H1 (cell line): ENCODE measurements at regions not wholly inside any gene's neighbourhood (a gene's known extent, or its start where the extent isn't known, plus 50 kb on each side); places are given as distances from the start of the nearest gene placed in this dataset.
A peak's percentile ranks its signal among the peaks of the same experiment; 100 is the strongest.

ENCODE experiments used
- CTCF ChIA-PET: fragments of 300-600 bp; sonication (Branson Sonifier 250); formaldehyde crosslinking; loops from one replicate; lab custom pipeline; 2021; ENCODE audit not compliant: partially characterized antibody; lab: Charles Lee
- POLR2A ChIA-PET: fragments of 300-600 bp; sonication (Branson Sonifier 250); formaldehyde crosslinking; loops from one replicate; lab custom pipeline; 2021; ENCODE audit warnings: inconsistent platforms; ENCODE audit not compliant: partially characterized antibody; lab: Charles Lee
- DNase-seq, 2 experiments: peaks; one replicate each; pipeline versions ENCODE4 v3.0.0 to v3.0.0-alpha.2; 2010 to 2022; ENCODE audit warnings: low spot score in 2 of 2, low read depth in 1 of 2, mixed read lengths in 1 of 2
- FAIRE-seq: peaks from 2 replicates; lab custom pipeline; 2011; peaks lifted over from hg19 to GRCh38; lab: Jason Lieb, UNC
- H2AFZ ChIP-seq: 2 replicates; pipeline ENCODE4 v1.8.1; 2012; ENCODE audit warnings: low read length, inconsistent platforms
- H2AK5ac ChIP-seq: 2 replicates; pipeline ENCODE4 v1.6.1; 2013; ENCODE audit warnings: low read depth, low read length
- H2BK120ac ChIP-seq: replicated peaks from 2 replicates; pipeline ENCODE3; 2013; ENCODE audit warnings: low read depth, low read length, inconsistent platforms
- H2BK12ac ChIP-seq: 2 replicates; pipeline ENCODE4 v1.6.1; 2013; ENCODE audit warnings: low read depth, low read length
- H2BK15ac ChIP-seq: 2 replicates; pipeline ENCODE4 v1.6.1; 2013; ENCODE audit warnings: low read length
- H2BK20ac ChIP-seq: 2 replicates; pipeline ENCODE4 v1.6.1; 2013; ENCODE audit warnings: low read length
- H2BK5ac ChIP-seq: 2 replicates; pipeline ENCODE4 v1.6.1; 2013; ENCODE audit warnings: low read depth, low read length
- H3K14ac ChIP-seq: 2 replicates; pipeline ENCODE4 v1.6.1; 2013; ENCODE audit warnings: inconsistent platforms; ENCODE audit not compliant: insufficient read length
- H3K18ac ChIP-seq: 2 replicates; pipeline ENCODE4 v1.6.1; 2013; ENCODE audit warnings: low read length; ENCODE audit errors: extremely low read depth
- H3K23ac ChIP-seq: 2 replicates; pipeline ENCODE4 v1.6.1; 2013; ENCODE audit warnings: inconsistent platforms; ENCODE audit not compliant: insufficient read length
- H3K23me2 ChIP-seq: 2 replicates; pipeline ENCODE4 v1.6.1; 2013; ENCODE audit warnings: low read depth, low read length
- H3K27ac ChIP-seq: 2 replicates; pipeline ENCODE4 v1.6.1; 2011; ENCODE audit warnings: low read depth, low read length, inconsistent platforms
- H3K27me3 ChIP-seq, 4 experiments: replicated peaks in 1 of 4; 1 replicate in 1 of 4; 2 replicates in 3 of 4; pipeline versions ENCODE4 v1.6.1 to v1.8.1; 2011 to 2013; ENCODE audit warnings: low read length in 3 of 4, mild to moderate bottlenecking in 3 of 4, inconsistent platforms in 2 of 4, mixed read lengths in 2 of 4, moderate library complexity in 1 of 4; ENCODE audit not compliant: control insufficient read depth in 3 of 4, insufficient read depth in 3 of 4; ENCODE audit errors: extremely low read depth in 1 of 4
- H3K36me3 ChIP-seq, 4 experiments: 2 replicates each; pipeline versions ENCODE4 v1.6.1 to v1.8.1; 2011 to 2013; ENCODE audit warnings: mild to moderate bottlenecking in 4 of 4, low read length in 3 of 4, moderate library complexity in 2 of 4, control low read depth in 1 of 4, inconsistent platforms in 1 of 4; ENCODE audit not compliant: insufficient read depth in 4 of 4, control insufficient read depth in 2 of 4
- H3K4ac ChIP-seq: replicated peaks from 2 replicates; pipeline ENCODE3; 2013; ENCODE audit warnings: low read length, low read depth, mixed read lengths, inconsistent platforms; ENCODE audit not compliant: insufficient read length
- H3K4me1 ChIP-seq, 4 experiments: replicated peaks in 1 of 4; 1 replicate in 1 of 4; 2 replicates in 3 of 4; pipeline versions ENCODE4 v1.6.1 to v1.8.1; 2011 to 2013; ENCODE audit warnings: low read length in 3 of 4, inconsistent platforms in 2 of 4, mixed read lengths in 1 of 4; ENCODE audit not compliant: insufficient read depth in 4 of 4, control insufficient read depth in 3 of 4
- H3K4me2 ChIP-seq, 2 experiments: 2 replicates each; pipeline versions ENCODE4 v1.6.1 to v1.8.1; 2011 to 2013; ENCODE audit warnings: low read depth in 2 of 2, low read length in 2 of 2, control low read depth in 1 of 2, inconsistent platforms in 1 of 2, mild to moderate bottlenecking in 1 of 2; ENCODE audit not compliant: insufficient read depth in 1 of 2
- H3K4me3 ChIP-seq, 4 experiments: fragments of 200-600, 300-600 bp in 1 of 4; sonication (generic), shearing (Covaris generic), sonication (Bioruptor Twin) in 1 of 4; 2 replicates each; pipeline versions ENCODE4 v1.5.1 to v1.8.1; 2011 to 2016; ENCODE audit warnings: low read length in 4 of 4, low read depth in 3 of 4, control low read depth in 2 of 4, inconsistent platforms in 2 of 4, mild to moderate bottlenecking in 2 of 4, mixed read lengths in 1 of 4, moderate library complexity in 1 of 4; ENCODE audit not compliant: insufficient read depth in 2 of 4; ENCODE audit errors: extremely low read depth in 1 of 4
- H3K56ac ChIP-seq: replicated peaks from 2 replicates; pipeline ENCODE3; 2013; ENCODE audit warnings: low read depth, mild to moderate bottlenecking, mixed read lengths, low read length, inconsistent platforms; ENCODE audit not compliant: insufficient read length
- H3K79me1 ChIP-seq: 2 replicates; pipeline ENCODE4 v1.6.1; 2013; ENCODE audit warnings: low read depth, low read length, control low read depth
- H3K79me2 ChIP-seq, 2 experiments: 2 replicates each; pipeline versions ENCODE4 v1.6.1 to v1.8.1; 2012 to 2013; ENCODE audit warnings: low read length in 2 of 2, mild to moderate bottlenecking in 2 of 2, inconsistent platforms in 1 of 2; ENCODE audit not compliant: insufficient read depth in 2 of 2, control insufficient read depth in 1 of 2
- H3K9ac ChIP-seq, 4 experiments: replicated peaks in 1 of 4; 1 replicate in 1 of 4; 2 replicates in 3 of 4; pipeline versions ENCODE4 v1.6.1 to v1.8.1; 2011 to 2013; ENCODE audit warnings: low read depth in 3 of 4, low read length in 3 of 4, control low read depth in 2 of 4, mild to moderate bottlenecking in 2 of 4, moderate library complexity in 2 of 4, inconsistent platforms in 1 of 4; ENCODE audit errors: extremely low read depth in 1 of 4
- H3K9me3 ChIP-seq, 2 experiments: 2 replicates each; pipeline versions ENCODE4 v1.6.1 to v1.8.1; 2012 to 2013; ENCODE audit warnings: mild to moderate bottlenecking in 2 of 2, moderate library complexity in 2 of 2, control low read depth in 1 of 2, inconsistent platforms in 1 of 2, low read depth in 1 of 2, low read length in 1 of 2, mixed read lengths in 1 of 2; ENCODE audit not compliant: insufficient read depth in 2 of 2
- H4K20me1 ChIP-seq, 2 experiments: replicated peaks in 1 of 2; 2 replicates each; pipeline versions ENCODE3 to v1.8.1; 2011 to 2013; ENCODE audit warnings: inconsistent platforms in 2 of 2, low read length in 2 of 2, mild to moderate bottlenecking in 1 of 2; ENCODE audit not compliant: insufficient read depth in 2 of 2, control insufficient read depth in 1 of 2
- H4K5ac ChIP-seq: 2 replicates; pipeline ENCODE4 v1.6.1; 2013; ENCODE audit warnings: low read length, low read depth, mixed read lengths, inconsistent platforms; ENCODE audit not compliant: insufficient read length
- H4K8ac ChIP-seq: 2 replicates; pipeline ENCODE4 v1.8.0; 2013; ENCODE audit warnings: mild to moderate bottlenecking, moderate library complexity, low read length, inconsistent platforms; ENCODE audit not compliant: insufficient read depth; ENCODE audit errors: extremely low read depth
- H4K91ac ChIP-seq: replicated peaks from 2 replicates; pipeline ENCODE3; 2013; ENCODE audit warnings: low read length, mixed read lengths, inconsistent platforms; ENCODE audit not compliant: insufficient read length
- ASH2L ChIP-seq: fragments of 200-600, 300-600 bp; sonication (generic); IDR thresholded peaks from one replicate; pipeline ENCODE4 v1.7.1; 2017; ENCODE audit warnings: low read length
- FOSL1 ChIP-seq: IDR thresholded peaks from 2 replicates; pipeline ENCODE4 v1.6.1; 2011; ENCODE audit warnings: mild to moderate bottlenecking, low read depth, low read length, moderate library complexity; ENCODE audit not compliant: insufficient read depth
- NRF1 ChIP-seq: IDR thresholded peaks from 2 replicates; pipeline ENCODE4 v1.6.1; 2011; ENCODE audit warnings: mild to moderate bottlenecking, low read depth, low read length, improper control_type of control experiment
- SIN3A ChIP-seq, 2 experiments: IDR thresholded peaks in 1 of 2; conservative IDR thresholded peaks in 1 of 2; 2 replicates each; pipeline ENCODE4 v1.6.1; 2011 to 2012; ENCODE audit warnings: low read length in 2 of 2, improper control_type of control experiment in 1 of 2, low read depth in 1 of 2, mild to moderate bottlenecking in 1 of 2
- TAF7 ChIP-seq: optimal IDR thresholded peaks from 2 replicates; pipeline ENCODE3; 2011; ENCODE audit warnings: low read depth, mild to moderate bottlenecking, inconsistent platforms, low read length, moderate library complexity, borderline replicate concordance
- WGBS, 2 experiments: shearing (Covaris generic) in 1 of 2; methylation state at CpG; one replicate each; pipeline versions ENCODE4 v1.1.6 to v1.1.7; 2013 to 2015; ENCODE audit warnings: low lambda C conversion rate in 2 of 2, mixed read lengths in 2 of 2, inconsistent platforms in 1 of 2, low coverage in 1 of 2, missing lambda C conversion rate in 1 of 2; ENCODE audit not compliant: insufficient replicate concordance in 2 of 2, insufficient coverage in 1 of 2, insufficient read length in 1 of 2; ENCODE audit errors: extremely low coverage in 1 of 2, missing lambda C conversion rate in 1 of 2; 5-methylcytosine and 5-hydroxymethylcytosine counted together
- TF ChIP-seq, protein P1 (sequence below): IDR thresholded peaks from 2 replicates; pipeline ENCODE4 v1.6.1; 2012; ENCODE audit warnings: inconsistent platforms

DNA sequence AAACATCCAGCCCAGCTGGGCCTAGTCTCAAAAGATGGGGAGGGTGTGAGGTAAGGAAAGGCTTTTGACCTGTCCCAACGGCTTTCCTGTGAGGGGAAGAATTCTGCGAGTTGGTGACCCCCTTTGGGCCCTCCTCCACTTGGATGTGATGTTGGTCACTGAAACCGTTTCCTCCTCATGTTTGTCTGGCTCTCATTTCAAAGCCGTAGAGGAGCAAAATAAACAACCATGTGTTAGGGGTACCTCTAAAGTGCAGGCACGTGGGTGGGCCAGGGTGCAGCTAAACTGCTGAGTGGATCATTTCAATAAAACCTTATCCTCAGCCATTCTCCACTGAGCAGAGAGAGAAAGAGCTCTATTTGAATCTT is 84.3 kb upstream of the MELK start:
- Histone ChIP-seq H3K23ac (no peak overlapping the region), H3K56ac (no peak overlapping the region), H2AK5ac (0 out of 2 replicates have a peak overlapping the region, but pooled peaks have one; percentile 56), H3K4me1 (peaks cover 5 to 29% (median 18%) of the 10 kb centered on the region in 4 experiments), H3K9ac (peak overlapping the region in 2 of 4 experiments; percentile 54 to 65; a peak in 5 of 7 replicates), H3K18ac (peak overlapping the region; percentile 93; the same call in 1 of the 2 replicates), H4K91ac (peak overlapping the region; percentile 13), H4K5ac (peak overlapping the region; percentile 23), H3K4me3 (peak overlapping the region; percentile 46 to 71 (median 52)), H3K14ac (no peak overlapping the region), H3K79me2 (peaks cover 13 to 36% of the 10 kb centered on the region in 2 experiments), H4K8ac (peak overlapping the region; percentile 6; the same call in 1 of the 2 replicates), H3K27me3 (no peaks in the 10 kb centered on the region), H3K79me1 (peaks cover 10% of the 10 kb centered on the region), H3K27ac (no peak overlapping the region; the same call in 1 of the 2 replicates), H2AFZ (peak overlapping the region; percentile 72; the same call in 1 of the 2 replicates), H3K4me2 (peak overlapping the region; percentile 76 to 79), H3K23me2 (peaks cover 9% of the 10 kb centered on the region), H2BK5ac (peak overlapping the region; percentile 87), H2BK15ac (no peak overlapping the region), H3K9me3 (no peaks in the 10 kb centered on the region), H3K36me3 (no peaks in the 10 kb centered on the region), H3K4ac (no peak overlapping the region), H4K20me1 (peaks cover 3 to 11% of the 10 kb centered on the region in 2 experiments), H2BK120ac (no peak overlapping the region), H2BK12ac (peak overlapping the region; percentile 32; the same call in 1 of the 2 replicates), H2BK20ac (0 out of 2 replicates have a peak overlapping the region, but pooled peaks have one; percentile 23)
- ChIA-PET CTCF (interaction anchor here (0.7 to 2.2 kb wide), 2 partner anchors 66 to 81 kb away, joined by 4 to 9 read pairs; no protein-coding TSS in a partner anchor), POLR2A (interaction anchor here (0.6 to 2.4 kb wide), 9 partner anchors 9 to 87 kb away, joined by 3 to 6 read pairs (median 4); no protein-coding TSS in a partner anchor)
- TF ChIP-seq NRF1 (no peak), FOSL1 (no peak), TAF7 (no peak), ASH2L (peak; percentile 11), SIN3A (conservative IDR thresholded peaks at IDR 0.05 in 1 of 2, IDR thresholded peaks at IDR 0.05 in 1 of 2; ENCODE audit: low read depth in 1 of 2, low read length in 2 of 2) (no peak)
- TF ChIP-seq, protein P1, sequence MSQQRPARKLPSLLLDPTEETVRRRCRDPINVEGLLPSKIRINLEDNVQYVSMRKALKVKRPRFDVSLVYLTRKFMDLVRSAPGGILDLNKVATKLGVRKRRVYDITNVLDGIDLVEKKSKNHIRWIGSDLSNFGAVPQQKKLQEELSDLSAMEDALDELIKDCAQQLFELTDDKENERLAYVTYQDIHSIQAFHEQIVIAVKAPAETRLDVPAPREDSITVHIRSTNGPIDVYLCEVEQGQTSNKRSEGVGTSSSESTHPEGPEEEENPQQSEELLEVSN: no peak
- DNase-seq (no peak), FAIRE-seq (no peak)
- 38% methylated on average over 5 of the region's 5 CpGs; no CpG with 5 or more reads in 1 of the 2 experiments for WGBS, 2 experiments
